ENCODE measurements at regions not wholly inside any gene's neighbourhood (a gene's known extent, or its start where the extent isn't known, plus 50 kb on each side); places are given as distances from the start of the nearest gene placed in this dataset.

- H2AFZ ChIP-seq (ENCODE audit: low read depth, low read length): no peak overlapping the region
- Mint-ChIP-seq H3K4me3 (ENCODE audit: unreplicated experiment) (no peak overlapping the region), H3K36me3 (ENCODE audit: low read depth, unreplicated experiment) (no peaks in the 10 kb centered on the region), H3K27me3 (ENCODE audit: low read depth, unreplicated experiment) (no peaks in the 10 kb centered on the region), H3K9me3 (ENCODE audit: unreplicated experiment) (no peaks in the 10 kb centered on the region), H3K27ac (ENCODE audit: unreplicated experiment) (no peak overlapping the region), H3K4me1 (ENCODE audit: low read depth, unreplicated experiment) (no peaks in the 10 kb centered on the region)
- H3K9me3 ChIP-seq (ENCODE audit: insufficient read depth, low read depth, low read length): no peaks in the 10 kb centered on the region
- DNase-seq (ENCODE audit: low read depth) (no peak), FAIRE-seq (no peak)
- H3K9ac ChIP-seq (ENCODE audit: low read length): no peak overlapping the region
- H3K27ac ChIP-seq (ENCODE audit: low read depth, low read length): no peak overlapping the region
- H3K4me3 ChIP-seq (ENCODE audit: insufficient read depth, low read depth, low read length): no peak overlapping the region
- no peaks in the 10 kb centered on the region for H3K4me1 ChIP-seq (ENCODE audit: insufficient read depth, low read length)
- no peaks in the 10 kb centered on the region for H3K36me3 ChIP-seq (ENCODE audit: insufficient read depth, low read length)
- no peaks in the 10 kb centered on the region for H3K27me3 ChIP-seq (ENCODE audit: insufficient read depth, low read length)
- TF ChIP-seq, protein P1, sequence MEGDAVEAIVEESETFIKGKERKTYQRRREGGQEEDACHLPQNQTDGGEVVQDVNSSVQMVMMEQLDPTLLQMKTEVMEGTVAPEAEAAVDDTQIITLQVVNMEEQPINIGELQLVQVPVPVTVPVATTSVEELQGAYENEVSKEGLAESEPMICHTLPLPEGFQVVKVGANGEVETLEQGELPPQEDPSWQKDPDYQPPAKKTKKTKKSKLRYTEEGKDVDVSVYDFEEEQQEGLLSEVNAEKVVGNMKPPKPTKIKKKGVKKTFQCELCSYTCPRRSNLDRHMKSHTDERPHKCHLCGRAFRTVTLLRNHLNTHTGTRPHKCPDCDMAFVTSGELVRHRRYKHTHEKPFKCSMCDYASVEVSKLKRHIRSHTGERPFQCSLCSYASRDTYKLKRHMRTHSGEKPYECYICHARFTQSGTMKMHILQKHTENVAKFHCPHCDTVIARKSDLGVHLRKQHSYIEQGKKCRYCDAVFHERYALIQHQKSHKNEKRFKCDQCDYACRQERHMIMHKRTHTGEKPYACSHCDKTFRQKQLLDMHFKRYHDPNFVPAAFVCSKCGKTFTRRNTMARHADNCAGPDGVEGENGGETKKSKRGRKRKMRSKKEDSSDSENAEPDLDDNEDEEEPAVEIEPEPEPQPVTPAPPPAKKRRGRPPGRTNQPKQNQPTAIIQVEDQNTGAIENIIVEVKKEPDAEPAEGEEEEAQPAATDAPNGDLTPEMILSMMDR (IDR thresholded peaks at IDR 0.05; ENCODE audit: insufficient read depth, low read depth, low read length): no peak
- no peak for TF ChIP-seq EZH2 (IDR thresholded peaks at IDR 0.05; ENCODE audit: insufficient read depth, low read length)
- H3K4me2 ChIP-seq (ENCODE audit: low read length): no peak overlapping the region
- no peaks in the 10 kb centered on the region for H3K79me2 ChIP-seq (ENCODE audit: insufficient read depth, low read length)
- no peaks in the 10 kb centered on the region for H4K20me1 ChIP-seq (ENCODE audit: insufficient read depth, low read length)
Observed at GRCh38 chr6:88443554-88443953, 277.4 kb upstream of the CNR1 start.

DNA sequence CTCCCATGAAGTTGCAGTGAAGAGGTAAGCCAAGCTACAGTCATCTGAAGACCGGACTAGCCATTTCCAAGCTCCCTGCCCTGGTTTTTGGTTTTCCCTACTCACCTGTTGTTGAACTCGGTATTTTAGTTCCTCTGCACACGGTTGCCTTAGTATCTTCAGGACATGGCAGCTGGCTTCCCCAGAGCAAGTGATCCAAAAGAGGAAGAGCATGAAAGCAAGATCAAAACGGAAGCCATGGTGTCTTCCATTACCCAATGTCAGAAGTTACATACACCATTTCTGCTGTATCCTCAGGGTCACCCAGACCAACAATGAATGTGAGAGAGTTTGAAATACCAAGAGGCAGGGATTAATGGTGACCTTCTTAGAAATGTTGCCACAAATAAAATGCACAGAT lies 276.6 kb upstream of the CNR1 start:
- no peak overlapping the region for H3K4me3 ChIP-seq (ENCODE audit: insufficient read depth, low read depth, low read length)
- no peak overlapping the region for H3K4me2 ChIP-seq (ENCODE audit: low read length)
- H2AFZ ChIP-seq (ENCODE audit: low read depth, low read length): no peak overlapping the region
- no peak overlapping the region for H3K27ac ChIP-seq (ENCODE audit: low read depth, low read length)
- Mint-ChIP-seq H3K4me3 (ENCODE audit: unreplicated experiment) (no peak overlapping the region), H3K4me1 (ENCODE audit: low read depth, unreplicated experiment) (no peaks in the 10 kb centered on the region), H3K27ac (ENCODE audit: unreplicated experiment) (no peak overlapping the region), H3K27me3 (ENCODE audit: low read depth, unreplicated experiment) (no peaks in the 10 kb centered on the region), H3K36me3 (ENCODE audit: low read depth, unreplicated experiment) (no peaks in the 10 kb centered on the region), H3K9me3 (ENCODE audit: unreplicated experiment) (no peaks in the 10 kb centered on the region)
- H3K36me3 ChIP-seq (ENCODE audit: insufficient read depth, low read length): no peaks in the 10 kb centered on the region
- no peaks in the 10 kb centered on the region for H3K9me3 ChIP-seq (ENCODE audit: insufficient read depth, low read depth, low read length)
- H3K9ac ChIP-seq (ENCODE audit: low read length): no peak overlapping the region
- no peak for FAIRE-seq
- H3K79me2 ChIP-seq (ENCODE audit: insufficient read depth, low read length): no peaks in the 10 kb centered on the region
- H3K4me1 ChIP-seq (ENCODE audit: insufficient read depth, low read length): no peaks in the 10 kb centered on the region
- no peaks in the 10 kb centered on the region for H3K27me3 ChIP-seq (ENCODE audit: insufficient read depth, low read length)
- DNase-seq (ENCODE audit: low read depth): no peak
- TF ChIP-seq, protein P1 (IDR thresholded peaks at IDR 0.05; ENCODE audit: insufficient read depth, low read depth, low read length): no peak
- no peak for TF ChIP-seq EZH2 (IDR thresholded peaks at IDR 0.05; ENCODE audit: insufficient read depth, low read length)
- no peaks in the 10 kb centered on the region for H4K20me1 ChIP-seq (ENCODE audit: insufficient read depth, low read length)

- no peak overlapping the region for H3K27ac ChIP-seq (ENCODE audit: low read depth, low read length)
- Mint-ChIP-seq H3K27ac (ENCODE audit: unreplicated experiment) (no peak overlapping the region), H3K36me3 (ENCODE audit: low read depth, unreplicated experiment) (no peaks in the 10 kb centered on the region), H3K4me1 (ENCODE audit: low read depth, unreplicated experiment) (no peaks in the 10 kb centered on the region), H3K4me3 (ENCODE audit: unreplicated experiment) (no peak overlapping the region), H3K27me3 (ENCODE audit: low read depth, unreplicated experiment) (no peaks in the 10 kb centered on the region), H3K9me3 (ENCODE audit: unreplicated experiment) (no peaks in the 10 kb centered on the region)
- DNase-seq (ENCODE audit: low read depth) (no peak), FAIRE-seq (no peak)
- H3K36me3 ChIP-seq (ENCODE audit: insufficient read depth, low read length): no peaks in the 10 kb centered on the region
- no peak overlapping the region for H2AFZ ChIP-seq (ENCODE audit: low read depth, low read length)
- no peak overlapping the region for H3K4me3 ChIP-seq (ENCODE audit: insufficient read depth, low read depth, low read length)
- H3K4me1 ChIP-seq (ENCODE audit: insufficient read depth, low read length): no peaks in the 10 kb centered on the region
- no peaks in the 10 kb centered on the region for H3K9me3 ChIP-seq (ENCODE audit: insufficient read depth, low read depth, low read length)
- no peak for TF ChIP-seq EZH2 (IDR thresholded peaks at IDR 0.05; ENCODE audit: insufficient read depth, low read length)
- TF ChIP-seq, protein P1 (IDR thresholded peaks at IDR 0.05; ENCODE audit: insufficient read depth, low read depth, low read length): no peak
- H4K20me1 ChIP-seq (ENCODE audit: insufficient read depth, low read length): no peaks in the 10 kb centered on the region
- no peaks in the 10 kb centered on the region for H3K27me3 ChIP-seq (ENCODE audit: insufficient read depth, low read length)
- H3K9ac ChIP-seq (ENCODE audit: low read length): no peak overlapping the region
- no peak overlapping the region for H3K4me2 ChIP-seq (ENCODE audit: low read length)
- H3K79me2 ChIP-seq (ENCODE audit: insufficient read depth, low read length): no peaks in the 10 kb centered on the region
Observed at GRCh38 chr6:88441346-88441745, 275.2 kb upstream of the CNR1 start.

Data from astrocyte (in vitro differentiated cells and primary cell).